IPS-18c (cell line): ENCODE measurements at regions not wholly inside any gene's neighbourhood (a gene's known extent, or its start where the extent isn't known, plus 50 kb on each side); places are given as distances from the start of the nearest gene placed in this dataset.

Experiments
- H3K4me3 ChIP-seq: 2 replicates; pipeline ENCODE4 v1.7.0; 2013; ENCODE audit warnings: low read depth, mild to moderate bottlenecking, low read length, moderate library complexity; ENCODE audit not compliant: insufficient read depth
- H3K9me3 ChIP-seq: one replicate; pipeline ENCODE4 v1.6.1; 2013; ENCODE audit warnings: mild to moderate bottlenecking, low read length, moderate library complexity; ENCODE audit not compliant: control insufficient read depth, insufficient read depth

DNA sequence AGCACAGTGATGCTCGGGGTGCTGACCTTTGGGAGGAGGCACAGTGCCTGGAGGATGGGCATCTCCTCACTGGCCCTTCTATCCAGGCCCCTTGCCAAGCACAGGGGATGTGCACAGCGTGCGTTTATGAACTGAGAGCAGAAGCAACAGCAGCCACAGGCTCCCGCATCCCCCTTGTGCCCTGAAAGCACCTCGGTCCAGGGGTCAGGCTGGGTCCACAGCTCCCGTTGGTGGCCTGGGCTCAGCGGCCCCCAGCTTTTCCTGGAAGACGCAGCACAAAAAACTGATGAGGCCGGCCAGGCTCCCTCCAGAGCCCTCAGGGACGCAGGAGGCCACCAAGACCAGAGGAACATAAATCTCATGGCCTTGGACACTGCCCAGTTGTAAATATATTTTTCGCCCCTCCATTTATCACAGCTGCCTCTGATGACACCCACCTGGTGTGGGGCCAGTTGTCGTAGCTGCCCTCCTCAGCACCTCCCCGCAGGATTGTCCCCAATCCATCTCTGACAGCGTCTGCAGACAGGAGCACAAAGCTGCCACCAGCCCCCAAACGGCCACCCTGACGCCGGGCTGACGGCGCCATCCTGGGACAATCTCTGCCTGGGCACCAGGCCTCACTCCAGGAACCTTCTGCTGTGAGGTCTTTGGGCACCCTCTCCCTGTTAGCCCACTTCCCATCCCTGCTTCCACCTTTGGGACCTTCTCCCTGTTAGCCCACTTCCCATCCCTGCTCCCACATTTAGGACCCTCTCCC, 203.1 kb downstream of the BRD1 start:
- Histone ChIP-seq H3K4me3 (no peak overlapping the region), H3K9me3 (no peaks in the 10 kb centered on the region)

DNA sequence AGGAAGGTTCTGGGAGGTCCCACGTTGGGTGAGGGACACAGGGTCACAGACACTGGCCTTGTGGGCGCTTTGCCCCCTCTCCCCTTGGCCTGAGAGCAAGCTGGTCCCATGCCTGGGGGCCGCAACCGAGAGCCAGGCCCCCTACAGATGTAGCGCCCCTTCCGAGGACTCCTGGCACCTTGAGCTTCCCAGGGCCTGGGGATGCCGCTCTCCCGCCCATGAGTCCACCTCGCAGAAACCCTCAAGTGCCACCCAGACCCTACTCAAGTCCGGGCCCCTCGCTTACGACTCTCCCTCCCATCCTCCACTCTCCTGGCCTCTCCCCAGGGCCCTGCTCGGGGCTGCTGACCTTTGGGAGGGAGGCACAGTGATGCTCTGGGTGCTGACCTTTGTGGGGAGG, 204.0 kb downstream of the BRD1 start:
- no peaks in the 10 kb centered on the region for H3K9me3 ChIP-seq

GRCh38 chr22:49623176-49623575, 204.5 kb downstream of the BRD1 start:
- no peaks in the 10 kb centered on the region for H3K9me3 ChIP-seq
- H3K4me3 ChIP-seq, result no peak overlapping the region

More for the DNA sequence above, 204.0 kb downstream of the BRD1 start:
- no peak overlapping the region for H3K4me3 ChIP-seq

DNA sequence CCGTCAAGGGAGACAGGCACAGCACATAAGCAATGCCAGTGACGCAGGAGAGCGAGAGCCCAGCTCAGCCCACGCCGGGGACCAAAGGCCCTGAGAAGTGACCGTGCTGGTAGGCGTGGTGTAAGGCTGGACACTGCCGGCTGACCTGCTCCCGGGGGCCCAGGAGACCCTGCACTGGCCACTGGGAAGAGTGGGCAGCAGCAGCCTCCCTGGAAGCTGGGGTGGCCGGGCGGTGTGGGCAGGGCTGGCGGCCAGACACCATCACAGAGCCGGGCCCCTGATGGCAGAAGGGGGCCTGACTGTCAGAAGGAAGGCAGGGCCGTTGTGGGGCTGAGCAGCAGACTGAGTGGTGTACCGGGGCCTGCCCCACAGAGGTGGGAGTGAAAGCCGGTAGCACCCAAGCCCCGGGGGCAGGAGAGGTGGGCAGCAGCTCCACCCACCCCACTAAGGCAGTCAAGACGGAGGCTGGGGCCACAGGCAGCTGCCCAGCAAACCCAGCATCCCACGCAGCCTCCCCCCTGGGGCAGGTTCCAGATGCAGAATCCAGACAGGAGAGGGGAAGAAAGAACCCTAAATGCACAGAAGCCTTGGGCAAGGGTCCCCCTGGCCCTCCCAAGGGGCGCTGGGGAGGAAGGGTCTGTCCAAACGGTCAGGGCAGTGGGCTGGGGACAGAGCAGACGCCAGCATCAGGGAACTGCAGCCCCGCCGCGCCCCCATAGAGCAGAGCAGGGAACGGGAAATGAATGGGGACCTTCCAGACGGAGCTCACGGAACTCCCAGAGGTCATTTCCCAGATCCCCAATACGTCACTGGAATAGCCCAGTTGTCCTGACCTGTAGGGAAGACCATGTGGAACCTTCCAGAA, 205.2 kb downstream of the BRD1 start:
- Histone ChIP-seq H3K9me3 (no peaks in the 10 kb centered on the region), H3K4me3 (no peak overlapping the region)

- Histone ChIP-seq H3K4me3 (no peak overlapping the region), H3K9me3 (no peaks in the 10 kb centered on the region)
Measured at GRCh38 chr22:49621601-49622210, 206.0 kb downstream of the BRD1 start.

- Histone ChIP-seq H3K9me3 (no peaks in the 10 kb centered on the region), H3K4me3 (no peak overlapping the region)
Measured at GRCh38 chr22:49620666-49621065, 207.0 kb downstream of the BRD1 start.

GRCh38 chr22:49620003-49620556, 207.6 kb downstream of the BRD1 start:
- peaks cover 1% of the 10 kb centered on the region for H3K9me3 ChIP-seq

DNA sequence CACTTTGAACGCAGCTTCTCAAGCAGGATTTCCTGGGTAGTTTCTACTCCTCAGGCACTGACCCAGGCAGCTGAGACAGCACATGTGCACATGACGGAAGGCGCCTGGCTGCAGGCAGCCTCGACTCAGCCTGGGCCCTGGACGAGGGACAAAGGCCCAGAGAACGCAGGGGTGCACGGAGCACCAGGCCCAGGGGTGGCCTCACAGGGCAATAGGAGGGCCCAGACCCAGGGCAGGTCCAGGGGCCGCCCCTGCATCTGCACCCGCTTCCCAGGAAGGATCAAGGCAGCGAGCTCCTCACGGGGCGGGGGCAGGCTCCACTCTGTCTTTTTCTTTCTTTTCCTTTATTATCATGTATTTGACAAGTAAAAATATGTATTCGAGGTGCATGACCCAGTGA, 208.4 kb downstream of the BRD1 start:
- Histone ChIP-seq H3K4me3 (no peak overlapping the region), H3K9me3 (peaks cover 2% of the 10 kb centered on the region)

More at GRCh38 chr22:49620003-49620556, 207.6 kb downstream of the BRD1 start:
- H3K4me3 ChIP-seq, result no peak overlapping the region

GRCh38 chr22:49618677-49618953, 209.1 kb downstream of the BRD1 start:
- Histone ChIP-seq H3K9me3 (peaks cover 2% of the 10 kb centered on the region), H3K4me3 (no peak overlapping the region)

DNA sequence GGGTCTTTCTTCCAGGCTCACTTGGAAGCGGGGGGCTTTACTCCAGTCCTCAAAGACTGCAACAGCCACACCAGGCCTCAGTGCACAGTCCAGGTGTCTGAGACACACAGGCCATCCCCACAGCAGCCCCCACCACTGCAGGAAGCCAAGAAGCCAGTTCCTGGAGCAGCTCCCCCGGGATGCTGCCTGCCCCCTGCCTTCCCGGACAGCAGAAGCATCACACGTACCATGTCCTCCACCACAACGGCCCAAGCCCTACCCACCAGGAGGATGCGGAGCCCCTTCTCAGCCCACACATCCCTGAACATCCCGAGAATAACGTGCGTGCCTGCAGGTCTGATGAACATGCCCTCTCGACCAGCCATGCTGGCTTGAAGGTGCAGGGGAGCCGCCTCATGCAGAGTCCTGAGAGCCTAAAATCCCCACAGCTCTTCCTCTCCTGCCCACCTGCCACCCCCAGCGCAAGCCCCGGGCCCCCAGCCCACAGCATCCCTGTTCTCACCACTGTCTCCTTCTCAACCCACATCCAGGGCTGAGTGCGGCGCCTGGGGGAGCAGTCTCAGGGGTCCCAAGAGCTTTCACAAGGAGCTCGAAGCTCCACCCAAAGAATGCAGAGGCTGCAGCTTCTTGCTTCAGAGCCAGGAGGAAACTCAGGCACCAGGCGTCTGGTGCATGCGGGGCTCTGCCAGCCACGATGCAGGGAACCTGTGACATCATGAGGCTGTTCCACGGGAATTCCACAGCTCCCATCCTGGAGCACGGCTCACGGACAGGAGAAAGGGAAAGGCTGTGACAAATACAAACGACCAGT, 209.6 kb downstream of the BRD1 start:
- Histone ChIP-seq H3K4me3 (no peak overlapping the region), H3K9me3 (peaks cover 2% of the 10 kb centered on the region)

- no peak overlapping the region for H3K4me3 ChIP-seq
- H3K9me3 ChIP-seq, result peaks cover 6% of the 10 kb centered on the region
Measured at GRCh38 chr22:49617264-49617663, 210.4 kb downstream of the BRD1 start.

GRCh38 chr22:49616356-49617231, 211.1 kb downstream of the BRD1 start:
- Histone ChIP-seq H3K4me3 (no peak overlapping the region), H3K9me3 (peaks cover 6% of the 10 kb centered on the region)

DNA sequence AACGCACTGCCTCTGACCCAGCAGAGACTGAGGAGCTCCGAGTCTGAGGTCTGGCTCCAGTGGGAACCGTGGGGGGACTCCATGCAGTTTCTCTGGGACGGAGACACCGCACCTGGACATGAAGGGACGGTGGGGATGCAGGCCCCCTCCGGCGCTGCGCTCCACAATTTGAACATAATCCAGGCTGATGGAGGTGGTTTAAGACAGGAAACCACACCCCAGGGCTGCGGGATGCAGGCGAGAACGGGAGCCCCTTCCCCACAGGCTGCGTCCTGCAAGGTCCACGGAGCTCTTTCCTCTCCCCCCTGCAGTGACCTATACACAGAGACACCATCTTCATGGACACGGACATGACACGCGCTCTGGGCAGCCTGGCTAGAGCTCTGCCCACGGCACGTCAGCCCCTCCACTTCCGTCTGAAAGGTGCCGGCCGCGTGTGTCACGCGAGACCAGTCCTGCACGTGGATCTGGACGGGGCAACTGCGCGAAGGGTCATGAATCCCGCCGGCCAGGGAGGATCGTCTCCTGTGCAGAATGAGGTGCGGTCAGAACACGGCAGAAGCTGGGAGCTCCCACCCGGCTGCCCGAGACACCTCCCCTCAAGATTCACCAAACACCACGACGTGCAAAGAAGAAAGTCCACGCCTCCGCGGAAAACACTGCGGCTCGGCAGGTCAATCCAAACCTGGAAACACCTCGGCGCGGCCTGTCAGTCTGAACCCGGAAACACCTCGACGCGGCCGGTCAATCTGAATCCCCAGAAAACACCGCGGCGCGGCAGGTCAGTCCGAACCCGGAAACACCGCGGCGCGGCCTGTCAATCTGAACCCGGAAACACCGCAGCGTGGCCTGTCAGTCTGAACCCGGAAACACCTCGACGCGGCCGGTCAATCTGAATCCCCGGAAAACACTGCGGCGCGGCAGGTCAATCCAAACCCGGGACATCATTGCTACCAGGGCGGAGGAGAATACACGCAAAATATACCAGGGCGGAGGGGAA, 212.4 kb downstream of the BRD1 start:
- Histone ChIP-seq H3K9me3 (peaks cover 6% of the 10 kb centered on the region), H3K4me3 (no peak overlapping the region)

- Histone ChIP-seq H3K9me3 (peaks cover 6% of the 10 kb centered on the region), H3K4me3 (no peak overlapping the region)
Measured at GRCh38 chr22:49613511-49614270, 214.0 kb downstream of the BRD1 start.

GRCh38 chr22:49613108-49613507, 214.6 kb downstream of the BRD1 start:
- H3K9me3 ChIP-seq, result peaks cover 6% of the 10 kb centered on the region
- no peak overlapping the region for H3K4me3 ChIP-seq
